HepG2 (cell line): ENCODE measurements at regions not wholly inside any gene's neighbourhood (a gene's known extent, or its start where the extent isn't known, plus 50 kb on each side); places are given as distances from the start of the nearest gene placed in this dataset.

Experiments
- AGO1 ChIP-seq: fragments of 200-400 bp; formaldehyde crosslinking; IDR thresholded peaks from 2 replicates; pipeline ENCODE4 v1.6.1; 2017; ENCODE audit warnings: mild to moderate bottlenecking, low read depth, low read length, moderate library complexity; ENCODE audit not compliant: poor library complexity, severe bottlenecking
- CAMTA2 ChIP-seq: sonication (generic); formaldehyde crosslinking; IDR thresholded peaks from 2 replicates; pipeline ENCODE4 v1.4.0; 2020; ENCODE audit warnings: mild to moderate bottlenecking, missing genetic modification reagents, borderline replicate concordance
- DMTF1 ChIP-seq: sonication (generic); formaldehyde crosslinking; IDR thresholded peaks from 2 replicates; pipeline ENCODE4 v1.4.0; 2020; ENCODE audit warnings: mild to moderate bottlenecking, missing genetic modification reagents
- GLI4 ChIP-seq: sonication (generic); formaldehyde crosslinking; IDR thresholded peaks from 2 replicates; pipeline ENCODE4 v1.5.1; 2020; ENCODE audit warnings: missing genetic modification reagents, mild to moderate bottlenecking, moderate library complexity, borderline replicate concordance
- KAT8 ChIP-seq: IDR thresholded peaks from 2 replicates; pipeline ENCODE4 v1.6.1; 2016; ENCODE audit warnings: missing genetic modification reagents, missing compliant biosample characterization
- KDM4B ChIP-seq: sonication (generic); formaldehyde crosslinking; IDR thresholded peaks from 2 replicates; pipeline ENCODE4 v1.4.0; 2020; ENCODE audit warnings: missing genetic modification reagents
- MXD1 ChIP-seq: sonication (generic); formaldehyde crosslinking; IDR thresholded peaks from 2 replicates; pipeline ENCODE4 v1.4.0; 2020; ENCODE audit warnings: mild to moderate bottlenecking, missing genetic modification reagents
- NFATC3 ChIP-seq: sonication (generic); formaldehyde crosslinking; IDR thresholded peaks from 2 replicates; pipeline ENCODE4 v1.5.1; 2020; ENCODE audit warnings: mild to moderate bottlenecking, missing genetic modification reagents
- RNF2 ChIP-seq: fragments of 450-650 bp; conservative IDR thresholded peaks from 2 replicates; pipeline ENCODE4 v1.6.1; 2016; ENCODE audit warnings: low read depth
- TAF1 ChIP-seq: sonication (generic); formaldehyde crosslinking; IDR thresholded peaks from 2 replicates; pipeline ENCODE4 v1.4.0; 2020; ENCODE audit warnings: missing genetic modification reagents
- TFE3 ChIP-seq: IDR thresholded peaks from 2 replicates; pipeline ENCODE4 v1.6.1; 2016
- TP53 ChIP-seq: sonication (generic); formaldehyde crosslinking; conservative IDR thresholded peaks from 2 replicates; pipeline ENCODE4 v1.4.0; 2020; ENCODE audit warnings: missing genetic modification reagents
- ZFX ChIP-seq: sonication (generic); formaldehyde crosslinking; IDR thresholded peaks from 2 replicates; pipeline ENCODE4 v1.4.0; 2020; ENCODE audit warnings: mild to moderate bottlenecking, low read depth, missing genetic modification reagents, moderate library complexity
- ZKSCAN8 ChIP-seq: IDR thresholded peaks from 2 replicates; pipeline ENCODE4 v1.6.1; 2016; ENCODE audit warnings: borderline replicate concordance, missing genetic modification reagents, missing compliant biosample characterization
- ZNF513 ChIP-seq: sonication (generic); formaldehyde crosslinking; conservative IDR thresholded peaks from 2 replicates; pipeline ENCODE4 v1.5.0; 2020; ENCODE audit warnings: missing genetic modification reagents
- ZNF556 ChIP-seq: sonication (generic); formaldehyde crosslinking; IDR thresholded peaks from 2 replicates; pipeline ENCODE4 v1.4.0; 2020; ENCODE audit warnings: mild to moderate bottlenecking, missing genetic modification reagents, borderline replicate concordance
- ZNF563 ChIP-seq: sonication (generic); formaldehyde crosslinking; IDR thresholded peaks from 2 replicates; pipeline ENCODE4 v1.8.0; 2022; ENCODE audit warnings: mild to moderate bottlenecking, moderate library complexity, missing genetic modification reagents
- ZNF687 ChIP-seq: sonication (generic); formaldehyde crosslinking; IDR thresholded peaks from 2 replicates; pipeline ENCODE4 v1.5.1; 2020; ENCODE audit warnings: mild to moderate bottlenecking, missing genetic modification reagents, moderate library complexity
- ZNF775 ChIP-seq: sonication (generic); formaldehyde crosslinking; IDR thresholded peaks from 2 replicates; pipeline ENCODE4 v1.4.0; 2020; ENCODE audit warnings: missing genetic modification reagents, mild to moderate bottlenecking, moderate library complexity, borderline replicate concordance
- ZSCAN31 ChIP-seq: sonication (generic); formaldehyde crosslinking; IDR thresholded peaks from 2 replicates; pipeline ENCODE4 v1.5.0; 2020; ENCODE audit warnings: low read depth, mild to moderate bottlenecking, missing genetic modification reagents

- TF ChIP-seq ZNF687 (CRISPR knock-in tag) (no peak), RNF2 (no peak), NFATC3 (CRISPR knock-in tag) (no peak), AGO1 (no peak), ZNF775 (CRISPR knock-in tag) (no peak), TAF1 (CRISPR knock-in tag) (no peak), TP53 (CRISPR knock-in tag) (0 out of 2 replicates have a peak, but pooled peaks have one; percentile 39), DMTF1 (no peak), MXD1 (CRISPR knock-in tag) (no peak), GLI4 (CRISPR knock-in tag) (no peak), ZKSCAN8 (CRISPR knock-in tag) (no peak), ZNF556 (CRISPR knock-in tag) (no peak), ZNF513 (CRISPR knock-in tag) (0 out of 2 replicates have a peak, but pooled peaks have one; percentile 67), ZSCAN31 (CRISPR knock-in tag) (no peak), KDM4B (CRISPR knock-in tag) (no peak), KAT8 (CRISPR knock-in tag) (peak; percentile 45; the same call in 1 of the 2 replicates), ZFX (CRISPR knock-in tag) (no peak), CAMTA2 (no peak), ZNF563 (no peak), TFE3 (no peak)
These were observed 86.1 kb upstream of the ZNF217 start (continued) for GRCh38 chr20:53679597-53680309.
